H1 (cell line): ENCODE measurements at regions not wholly inside any gene's neighbourhood (a gene's known extent, or its start where the extent isn't known, plus 50 kb on each side); places are given as distances from the start of the nearest gene placed in this dataset.

ENCODE experiments used
- CTCF ChIA-PET: fragments of 300-600 bp; sonication (Branson Sonifier 250); formaldehyde crosslinking; loops from one replicate; lab custom pipeline; 2021; ENCODE audit not compliant: partially characterized antibody; lab: Charles Lee
- POLR2A ChIA-PET: fragments of 300-600 bp; sonication (Branson Sonifier 250); formaldehyde crosslinking; loops from one replicate; lab custom pipeline; 2021; ENCODE audit warnings: inconsistent platforms; ENCODE audit not compliant: partially characterized antibody; lab: Charles Lee
- DNase-seq, 2 experiments: peaks; one replicate each; pipeline versions ENCODE4 v3.0.0 to v3.0.0-alpha.2; 2010 to 2022; ENCODE audit warnings: low spot score in 2 of 2, low read depth in 1 of 2, mixed read lengths in 1 of 2
- FAIRE-seq: peaks from 2 replicates; lab custom pipeline; 2011; peaks lifted over from hg19 to GRCh38; lab: Jason Lieb, UNC
- H2AFZ ChIP-seq: 2 replicates; pipeline ENCODE4 v1.8.1; 2012; ENCODE audit warnings: low read length, inconsistent platforms
- H2AK5ac ChIP-seq: 2 replicates; pipeline ENCODE4 v1.6.1; 2013; ENCODE audit warnings: low read depth, low read length
- H2BK120ac ChIP-seq: replicated peaks from 2 replicates; pipeline ENCODE3; 2013; ENCODE audit warnings: low read depth, low read length, inconsistent platforms
- H2BK12ac ChIP-seq: 2 replicates; pipeline ENCODE4 v1.6.1; 2013; ENCODE audit warnings: low read depth, low read length
- H2BK15ac ChIP-seq: 2 replicates; pipeline ENCODE4 v1.6.1; 2013; ENCODE audit warnings: low read length
- H2BK20ac ChIP-seq: 2 replicates; pipeline ENCODE4 v1.6.1; 2013; ENCODE audit warnings: low read length
- H2BK5ac ChIP-seq: 2 replicates; pipeline ENCODE4 v1.6.1; 2013; ENCODE audit warnings: low read depth, low read length
- H3K14ac ChIP-seq: 2 replicates; pipeline ENCODE4 v1.6.1; 2013; ENCODE audit warnings: inconsistent platforms; ENCODE audit not compliant: insufficient read length
- H3K18ac ChIP-seq: 2 replicates; pipeline ENCODE4 v1.6.1; 2013; ENCODE audit warnings: low read length; ENCODE audit errors: extremely low read depth
- H3K23ac ChIP-seq: 2 replicates; pipeline ENCODE4 v1.6.1; 2013; ENCODE audit warnings: inconsistent platforms; ENCODE audit not compliant: insufficient read length
- H3K23me2 ChIP-seq: 2 replicates; pipeline ENCODE4 v1.6.1; 2013; ENCODE audit warnings: low read depth, low read length
- H3K27ac ChIP-seq: 2 replicates; pipeline ENCODE4 v1.6.1; 2011; ENCODE audit warnings: low read depth, low read length, inconsistent platforms
- H3K27me3 ChIP-seq, 4 experiments: replicated peaks in 1 of 4; 1 replicate in 1 of 4; 2 replicates in 3 of 4; pipeline versions ENCODE4 v1.6.1 to v1.8.1; 2011 to 2013; ENCODE audit warnings: low read length in 3 of 4, mild to moderate bottlenecking in 3 of 4, inconsistent platforms in 2 of 4, mixed read lengths in 2 of 4, moderate library complexity in 1 of 4; ENCODE audit not compliant: control insufficient read depth in 3 of 4, insufficient read depth in 3 of 4; ENCODE audit errors: extremely low read depth in 1 of 4
- H3K36me3 ChIP-seq, 4 experiments: 2 replicates each; pipeline versions ENCODE4 v1.6.1 to v1.8.1; 2011 to 2013; ENCODE audit warnings: mild to moderate bottlenecking in 4 of 4, low read length in 3 of 4, moderate library complexity in 2 of 4, control low read depth in 1 of 4, inconsistent platforms in 1 of 4; ENCODE audit not compliant: insufficient read depth in 4 of 4, control insufficient read depth in 2 of 4
- H3K4ac ChIP-seq: replicated peaks from 2 replicates; pipeline ENCODE3; 2013; ENCODE audit warnings: low read length, low read depth, mixed read lengths, inconsistent platforms; ENCODE audit not compliant: insufficient read length
- H3K4me1 ChIP-seq, 4 experiments: replicated peaks in 1 of 4; 1 replicate in 1 of 4; 2 replicates in 3 of 4; pipeline versions ENCODE4 v1.6.1 to v1.8.1; 2011 to 2013; ENCODE audit warnings: low read length in 3 of 4, inconsistent platforms in 2 of 4, mixed read lengths in 1 of 4; ENCODE audit not compliant: insufficient read depth in 4 of 4, control insufficient read depth in 3 of 4
- H3K4me2 ChIP-seq, 2 experiments: 2 replicates each; pipeline versions ENCODE4 v1.6.1 to v1.8.1; 2011 to 2013; ENCODE audit warnings: low read depth in 2 of 2, low read length in 2 of 2, control low read depth in 1 of 2, inconsistent platforms in 1 of 2, mild to moderate bottlenecking in 1 of 2; ENCODE audit not compliant: insufficient read depth in 1 of 2
- H3K4me3 ChIP-seq, 4 experiments: fragments of 200-600, 300-600 bp in 1 of 4; sonication (generic), shearing (Covaris generic), sonication (Bioruptor Twin) in 1 of 4; 2 replicates each; pipeline versions ENCODE4 v1.5.1 to v1.8.1; 2011 to 2016; ENCODE audit warnings: low read length in 4 of 4, low read depth in 3 of 4, control low read depth in 2 of 4, inconsistent platforms in 2 of 4, mild to moderate bottlenecking in 2 of 4, mixed read lengths in 1 of 4, moderate library complexity in 1 of 4; ENCODE audit not compliant: insufficient read depth in 2 of 4; ENCODE audit errors: extremely low read depth in 1 of 4
- H3K56ac ChIP-seq: replicated peaks from 2 replicates; pipeline ENCODE3; 2013; ENCODE audit warnings: low read depth, mild to moderate bottlenecking, mixed read lengths, low read length, inconsistent platforms; ENCODE audit not compliant: insufficient read length
- H3K79me1 ChIP-seq: 2 replicates; pipeline ENCODE4 v1.6.1; 2013; ENCODE audit warnings: low read depth, low read length, control low read depth
- H3K79me2 ChIP-seq, 2 experiments: 2 replicates each; pipeline versions ENCODE4 v1.6.1 to v1.8.1; 2012 to 2013; ENCODE audit warnings: low read length in 2 of 2, mild to moderate bottlenecking in 2 of 2, inconsistent platforms in 1 of 2; ENCODE audit not compliant: insufficient read depth in 2 of 2, control insufficient read depth in 1 of 2
- H3K9ac ChIP-seq, 4 experiments: replicated peaks in 1 of 4; 1 replicate in 1 of 4; 2 replicates in 3 of 4; pipeline versions ENCODE4 v1.6.1 to v1.8.1; 2011 to 2013; ENCODE audit warnings: low read depth in 3 of 4, low read length in 3 of 4, control low read depth in 2 of 4, mild to moderate bottlenecking in 2 of 4, moderate library complexity in 2 of 4, inconsistent platforms in 1 of 4; ENCODE audit errors: extremely low read depth in 1 of 4
- H3K9me3 ChIP-seq, 2 experiments: 2 replicates each; pipeline versions ENCODE4 v1.6.1 to v1.8.1; 2012 to 2013; ENCODE audit warnings: mild to moderate bottlenecking in 2 of 2, moderate library complexity in 2 of 2, control low read depth in 1 of 2, inconsistent platforms in 1 of 2, low read depth in 1 of 2, low read length in 1 of 2, mixed read lengths in 1 of 2; ENCODE audit not compliant: insufficient read depth in 2 of 2
- H4K20me1 ChIP-seq, 2 experiments: replicated peaks in 1 of 2; 2 replicates each; pipeline versions ENCODE3 to v1.8.1; 2011 to 2013; ENCODE audit warnings: inconsistent platforms in 2 of 2, low read length in 2 of 2, mild to moderate bottlenecking in 1 of 2; ENCODE audit not compliant: insufficient read depth in 2 of 2, control insufficient read depth in 1 of 2
- H4K5ac ChIP-seq: 2 replicates; pipeline ENCODE4 v1.6.1; 2013; ENCODE audit warnings: low read length, low read depth, mixed read lengths, inconsistent platforms; ENCODE audit not compliant: insufficient read length
- H4K8ac ChIP-seq: 2 replicates; pipeline ENCODE4 v1.8.0; 2013; ENCODE audit warnings: mild to moderate bottlenecking, moderate library complexity, low read length, inconsistent platforms; ENCODE audit not compliant: insufficient read depth; ENCODE audit errors: extremely low read depth
- H4K91ac ChIP-seq: replicated peaks from 2 replicates; pipeline ENCODE3; 2013; ENCODE audit warnings: low read length, mixed read lengths, inconsistent platforms; ENCODE audit not compliant: insufficient read length
- ATF3 ChIP-seq: IDR thresholded peaks from 2 replicates; pipeline ENCODE4 v1.6.1; 2011; ENCODE audit warnings: low read depth, mild to moderate bottlenecking, low read length; ENCODE audit not compliant: insufficient read depth
- CHD2 ChIP-seq: IDR thresholded peaks from 2 replicates; pipeline ENCODE4 v1.6.1; 2012; ENCODE audit warnings: low read length, improper control_type of control experiment
- EP300 ChIP-seq, 2 experiments: IDR thresholded peaks; 1 replicate in 1 of 2; 2 replicates in 1 of 2; pipeline ENCODE4 v1.6.1; 2011 to 2012; ENCODE audit warnings: low read depth in 2 of 2, low read length in 2 of 2, mild to moderate bottlenecking in 2 of 2, borderline replicate concordance in 1 of 2, inconsistent platforms in 1 of 2, moderate library complexity in 1 of 2
- FOSL1 ChIP-seq: IDR thresholded peaks from 2 replicates; pipeline ENCODE4 v1.6.1; 2011; ENCODE audit warnings: mild to moderate bottlenecking, low read depth, low read length, moderate library complexity; ENCODE audit not compliant: insufficient read depth
- GTF2F1 ChIP-seq: IDR thresholded peaks from 2 replicates; pipeline ENCODE4 v1.6.1; 2012; ENCODE audit warnings: low read depth, low read length, improper control_type of control experiment, borderline replicate concordance
- HDAC6 ChIP-seq: IDR thresholded peaks from one replicate; pipeline ENCODE4 v1.7.1; 2012; ENCODE audit warnings: low read depth, mild to moderate bottlenecking, inconsistent platforms, low read length, moderate library complexity
- JUN ChIP-seq: IDR thresholded peaks from 2 replicates; pipeline ENCODE4 v1.6.1; 2011; ENCODE audit warnings: low read depth, mild to moderate bottlenecking, improper control_type of control experiment, low read length
- KDM5A ChIP-seq: fragments of 200-600 bp; IDR thresholded peaks from 2 replicates; pipeline ENCODE4 v1.7.1; 2012; ENCODE audit warnings: mild to moderate bottlenecking, low read length, inconsistent platforms, mixed read lengths
- POLR2A ChIP-seq, 2 experiments: IDR thresholded peaks; 1 replicate in 1 of 2; 2 replicates in 1 of 2; pipeline ENCODE4 v1.6.1; 2011; ENCODE audit warnings: low read depth in 2 of 2, low read length in 2 of 2, mild to moderate bottlenecking in 2 of 2; ENCODE audit errors: control extremely low read depth in 1 of 2
- POLR2AphosphoS5 ChIP-seq: IDR thresholded peaks from 2 replicates; pipeline ENCODE4 v1.6.1; 2011; ENCODE audit warnings: low read depth, low read length
- SP2 ChIP-seq: IDR thresholded peaks from 2 replicates; pipeline ENCODE4 v1.6.1; 2012; ENCODE audit warnings: mild to moderate bottlenecking, low read length, inconsistent platforms
- SUZ12 ChIP-seq: fragments of 200-600 bp; sonication (generic); IDR thresholded peaks from 2 replicates; pipeline ENCODE4 v1.6.1; 2012; ENCODE audit warnings: mild to moderate bottlenecking, inconsistent platforms, low read length, moderate library complexity, mixed read lengths
- TBP ChIP-seq: IDR thresholded peaks from 2 replicates; pipeline ENCODE4 v1.6.1; 2011; ENCODE audit warnings: low read depth, low read length, improper control_type of control experiment
- TCF12 ChIP-seq: IDR thresholded peaks from 2 replicates; pipeline ENCODE4 v1.6.1; 2011; ENCODE audit warnings: low read depth, mild to moderate bottlenecking, low read length
- USF2 ChIP-seq: IDR thresholded peaks from 2 replicates; pipeline ENCODE4 v1.6.1; 2011; ENCODE audit warnings: low read length, improper control_type of control experiment
- WGBS, 2 experiments: shearing (Covaris generic) in 1 of 2; methylation state at CpG; one replicate each; pipeline versions ENCODE4 v1.1.6 to v1.1.7; 2013 to 2015; ENCODE audit warnings: low lambda C conversion rate in 2 of 2, mixed read lengths in 2 of 2, inconsistent platforms in 1 of 2, low coverage in 1 of 2, missing lambda C conversion rate in 1 of 2; ENCODE audit not compliant: insufficient replicate concordance in 2 of 2, insufficient coverage in 1 of 2, insufficient read length in 1 of 2; ENCODE audit errors: extremely low coverage in 1 of 2, missing lambda C conversion rate in 1 of 2; 5-methylcytosine and 5-hydroxymethylcytosine counted together

DNA sequence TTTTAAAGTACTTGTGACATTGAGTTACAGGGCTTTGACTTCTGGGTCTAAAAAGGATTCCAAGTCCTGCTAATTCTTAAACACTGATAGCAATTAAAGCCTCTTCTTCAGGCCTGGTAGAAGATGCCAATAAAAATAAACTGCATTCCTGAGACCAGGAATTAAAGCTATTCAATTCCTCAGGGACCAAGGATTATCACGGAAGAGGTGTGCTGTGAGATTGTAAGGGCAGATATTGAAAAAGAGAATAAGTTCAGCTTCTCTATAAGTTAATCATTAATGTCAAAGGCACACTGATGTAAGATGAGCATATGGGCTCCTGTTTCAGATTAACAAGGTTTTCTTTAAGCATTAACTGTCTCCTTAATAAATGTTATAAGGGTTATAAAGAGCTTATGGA lies 611.3 kb downstream of the SI start:
- no peak overlapping the region for H3K4me2 ChIP-seq
- ChIA-PET POLR2A (interaction anchor here (0.6 kb wide), 1 partner anchor 366 kb away, joined by 3 read pairs; no protein-coding TSS in a partner anchor), CTCF (no interaction called here)
- no peak overlapping the region for H3K4me3 ChIP-seq
- no peak overlapping the region for H2AFZ ChIP-seq
- H4K8ac ChIP-seq, result no peak overlapping the region
- FAIRE-seq (no peak), DNase-seq (no peak)
- no peak overlapping the region for H3K4ac ChIP-seq
- H3K36me3 ChIP-seq, result no peaks in the 10 kb centered on the region
- H2BK20ac ChIP-seq, result no peak overlapping the region
- H3K79me2 ChIP-seq, result no peaks in the 10 kb centered on the region
- no peak overlapping the region for H2BK5ac ChIP-seq
- no peak overlapping the region for H3K56ac ChIP-seq
- no peak overlapping the region for H4K5ac ChIP-seq
- no peaks in the 10 kb centered on the region for H4K20me1 ChIP-seq
- no peak overlapping the region for H3K18ac ChIP-seq
- peaks cover 0 to 16% of the 10 kb centered on the region in 2 experiments; a peak in 3 of 4 replicates for H3K9me3 ChIP-seq
- H3K23ac ChIP-seq, result no peak overlapping the region
- H3K27me3 ChIP-seq, result no peaks in the 10 kb centered on the region
- H3K9ac ChIP-seq, result no peak overlapping the region
- 91% methylated on average over 1 of the region's 1 CpG; no CpG with 5 or more reads in 1 of the 2 experiments for WGBS, 2 experiments
- H3K27ac ChIP-seq, result no peak overlapping the region
- H2BK15ac ChIP-seq, result no peak overlapping the region
- no peaks in the 10 kb centered on the region for H3K4me1 ChIP-seq
- H3K14ac ChIP-seq, result no peak overlapping the region
- no peak overlapping the region for H4K91ac ChIP-seq
- no peak overlapping the region for H2BK12ac ChIP-seq
- H2BK120ac ChIP-seq, result no peak overlapping the region
- no peaks in the 10 kb centered on the region for H3K79me1 ChIP-seq
- H2AK5ac ChIP-seq, result no peak overlapping the region
- no peaks in the 10 kb centered on the region for H3K23me2 ChIP-seq
- TF ChIP-seq EP300 (IDR thresholded peaks at IDR 0.05; ENCODE audit: borderline replicate concordance in 1 of 2, low read depth in 2 of 2, low read length in 2 of 2) (no peak), KDM5A (no peak), CHD2 (no peak), GTF2F1 (no peak), ATF3 (no peak), SUZ12 (no peak), FOSL1 (no peak), TCF12 (no peak), TBP (no peak), JUN (no peak), USF2 (no peak), POLR2A (IDR thresholded peaks at IDR 0.05; ENCODE audit: control extremely low read depth in 1 of 2, low read depth in 2 of 2, low read length in 2 of 2) (no peak), HDAC6 (no peak), SP2 (no peak), POLR2AphosphoS5 (no peak)
